Loucy (cell line): ENCODE measurements at regions not wholly inside any gene's neighbourhood (a gene's known extent, or its start where the extent isn't known, plus 50 kb on each side); places are given as distances from the start of the nearest gene placed in this dataset.

ENCODE experiments used
- CTCF ChIP-seq: fragments of 200-600 bp; sonication (generic); conservative IDR thresholded peaks from 2 replicates; pipeline ENCODE4 v1.5.1; 2014; ENCODE audit warnings: mild to moderate bottlenecking, antibody characterized with exemption, low read length
- EZH2phosphoT487 ChIP-seq: fragments of 200-600 bp; IDR thresholded peaks from 2 replicates; pipeline ENCODE4 v1.6.1; 2018; ENCODE audit warnings: antibody characterized with exemption, mild to moderate bottlenecking, moderate library complexity, borderline replicate concordance

DNA sequence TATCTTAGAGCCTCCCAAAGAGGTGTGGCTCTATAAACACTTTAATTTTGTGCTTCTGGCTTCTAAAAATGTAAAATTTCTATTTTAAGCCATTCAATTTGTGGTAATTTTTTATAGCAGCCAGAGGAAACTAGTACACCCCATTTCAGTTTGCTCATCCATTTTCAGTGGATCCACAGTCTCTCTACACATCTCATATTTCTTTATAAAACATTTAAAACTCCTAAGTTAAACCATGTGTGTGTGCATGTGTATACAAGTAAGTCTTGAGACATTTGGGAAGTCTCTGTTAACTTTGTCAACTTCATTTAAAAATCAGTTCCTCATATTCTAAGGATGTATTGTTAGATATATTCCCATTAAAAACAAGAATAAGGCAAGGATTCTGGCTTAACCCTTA is 273.2 kb downstream of the IL15 start:
- no peak for TF ChIP-seq CTCF
- TF ChIP-seq EZH2phosphoT487, result no peak
